AML-193 (cell line): ENCODE measurements at regions not wholly inside any gene's neighbourhood (a gene's known extent, or its start where the extent isn't known, plus 50 kb on each side); places are given as distances from the start of the nearest gene placed in this dataset.

Experiments used
- DNase-seq, 2 experiments: peaks; one replicate each; lab custom pipeline; 2025; lab: John Stamatoyannopoulos, UW

DNA sequence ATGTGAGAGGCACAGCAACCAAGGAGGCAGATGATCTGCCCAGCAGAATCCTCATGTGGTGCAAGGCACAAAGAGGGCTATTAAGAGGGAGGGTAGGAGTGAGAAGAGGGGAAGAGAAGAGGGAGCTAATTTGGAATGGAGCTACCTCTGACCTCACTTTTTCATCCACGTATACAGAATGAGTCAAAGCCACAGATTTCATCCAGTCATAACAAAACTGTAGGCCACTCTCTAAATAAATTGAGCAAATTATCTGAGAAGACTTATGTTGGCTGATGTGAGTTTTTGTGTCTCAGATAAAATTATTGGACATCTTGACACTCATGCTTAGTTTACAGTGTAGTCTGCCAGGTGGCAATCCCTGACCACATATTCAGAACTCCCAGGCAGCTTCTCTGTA lies 325.6 kb downstream of the TTLL7 start:
- no peak for DNase-seq

DNA sequence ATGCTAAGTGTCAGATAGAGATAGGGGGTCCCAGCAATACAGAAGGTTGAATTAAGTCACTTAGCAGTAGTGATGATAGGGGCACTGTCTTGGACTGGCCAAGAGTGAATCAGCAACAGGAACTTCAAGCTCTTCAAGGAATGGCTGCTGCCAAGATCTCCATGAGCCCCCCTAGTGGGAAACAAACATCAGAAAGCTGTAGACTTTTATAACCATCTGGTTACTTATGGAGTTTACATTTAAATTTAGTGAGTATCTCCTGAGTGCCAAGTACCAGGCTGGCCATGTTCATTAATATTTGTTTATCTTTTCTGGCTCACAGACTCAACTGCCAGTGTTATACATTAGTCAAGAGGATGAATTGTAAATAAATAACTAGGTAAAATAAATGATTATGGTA lies 327.3 kb downstream of the TTLL7 start:
- DNase-seq, result no peak

DNA sequence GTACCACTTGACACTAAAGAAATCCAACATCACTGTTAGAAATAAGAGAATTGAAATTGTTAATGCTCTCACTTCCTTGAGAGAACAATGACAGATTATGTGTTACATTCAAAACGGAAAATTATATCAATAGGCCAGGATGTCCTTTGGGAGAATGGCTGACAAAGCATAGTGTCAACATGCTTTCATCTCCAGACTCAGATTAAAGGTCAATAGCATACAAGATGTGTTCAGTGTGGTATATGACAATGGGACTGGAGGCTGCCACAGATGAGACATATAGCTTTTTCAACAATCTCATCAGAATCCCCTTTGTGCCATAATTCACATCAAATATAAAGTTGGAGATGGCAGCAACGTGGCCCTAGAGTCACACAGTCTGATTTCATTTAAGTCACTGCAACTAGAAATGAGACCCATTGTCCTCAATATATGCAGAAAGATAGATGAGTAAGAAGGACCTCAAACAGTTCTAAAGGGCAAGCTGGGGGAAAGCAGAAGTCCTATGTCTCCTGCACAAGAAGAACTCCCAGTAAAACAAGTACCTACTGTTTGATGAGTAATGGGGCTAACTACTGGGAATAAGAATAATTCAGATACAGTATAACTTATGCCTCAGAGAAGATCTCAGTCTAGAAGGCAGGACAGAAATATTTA lies 327.9 kb downstream of the TTLL7 start:
- DNase-seq, result no peak

DNA sequence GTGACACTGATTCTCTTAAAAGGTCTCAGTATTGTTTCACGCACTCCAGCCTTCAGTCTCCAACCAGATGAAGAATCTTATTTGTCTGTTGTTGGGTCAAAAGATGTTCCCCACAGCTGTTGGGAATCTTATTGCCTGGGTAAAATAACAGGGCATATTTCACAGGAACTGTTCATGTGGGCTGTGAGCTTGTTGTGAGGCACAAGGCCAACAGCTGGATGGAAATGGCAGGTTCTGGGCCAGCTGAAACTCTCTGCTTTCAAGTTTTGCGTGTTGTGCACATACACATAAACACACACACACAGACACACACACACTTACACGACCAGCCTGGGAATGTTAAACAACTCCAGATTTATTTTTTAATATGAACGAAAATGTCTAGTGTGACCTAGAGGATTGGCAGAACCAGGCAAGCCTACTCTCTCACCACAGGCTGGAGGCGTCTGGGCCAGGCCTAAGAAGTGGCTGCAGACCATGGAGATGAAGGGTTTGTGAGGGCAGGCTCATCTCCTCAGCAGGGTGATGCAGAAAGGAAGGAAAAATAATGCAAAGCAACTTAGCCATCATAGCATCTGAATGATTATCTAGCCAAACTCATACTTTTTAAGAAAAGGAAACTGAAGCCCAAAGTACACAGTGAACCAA lies 357.0 kb downstream of the TTLL7 start:
- DNase-seq, result no peak

GRCh38 chr1:83641206-83641658 lies 357.7 kb downstream of the TTLL7 start:
- no peak for DNase-seq

GRCh38 chr1:83639785-83640184 lies 359.1 kb downstream of the TTLL7 start:
- no peak for DNase-seq

DNA sequence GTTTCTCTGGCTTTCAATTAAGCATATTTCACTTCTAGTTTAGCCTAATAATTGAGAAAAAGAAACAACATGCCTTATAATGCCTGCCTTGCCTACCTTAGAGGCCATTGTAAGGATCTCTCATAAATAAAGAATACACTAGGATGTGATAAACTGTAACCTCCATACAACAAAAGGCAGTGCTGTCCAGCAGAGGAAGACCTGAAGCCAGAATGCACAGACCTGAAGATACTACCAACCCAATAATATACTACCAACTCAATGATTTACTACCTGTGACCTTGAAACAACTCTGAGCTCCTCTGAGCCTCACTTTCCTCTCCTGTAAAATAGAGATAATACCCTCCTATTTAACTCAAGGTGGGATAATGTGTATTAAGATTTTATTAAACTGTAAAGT lies 361.3 kb downstream of the TTLL7 start:
- DNase-seq, result no peak

- DNase-seq, result no peak
Observed at GRCh38 chr1:83637009-83637408, 361.9 kb downstream of the TTLL7 start.

GRCh38 chr1:83632906-83633305 lies 366.0 kb downstream of the TTLL7 start:
- DNase-seq, result no peak

DNA sequence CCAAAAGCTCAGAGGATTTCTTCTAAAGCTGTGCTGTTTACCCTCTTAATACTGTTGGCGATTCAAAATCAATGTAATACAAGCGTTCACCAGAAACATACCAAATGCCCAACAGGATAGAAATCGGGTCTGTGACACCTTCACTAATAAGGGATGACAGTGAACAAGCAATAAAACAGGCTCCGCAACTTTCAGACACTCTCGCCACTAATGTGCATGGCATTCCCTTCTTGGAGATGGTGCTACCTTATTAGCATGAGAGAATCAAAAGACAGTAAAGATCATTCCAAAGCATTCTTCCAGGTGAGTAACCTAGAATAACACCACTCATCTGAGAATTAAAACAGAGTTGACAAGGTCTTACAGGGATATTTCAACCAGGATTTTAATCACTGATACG lies 367.1 kb downstream of the TTLL7 start:
- DNase-seq, result no peak

- no peak for DNase-seq
Observed at GRCh38 chr1:83627045-83627444, 371.9 kb downstream of the TTLL7 start.

DNA sequence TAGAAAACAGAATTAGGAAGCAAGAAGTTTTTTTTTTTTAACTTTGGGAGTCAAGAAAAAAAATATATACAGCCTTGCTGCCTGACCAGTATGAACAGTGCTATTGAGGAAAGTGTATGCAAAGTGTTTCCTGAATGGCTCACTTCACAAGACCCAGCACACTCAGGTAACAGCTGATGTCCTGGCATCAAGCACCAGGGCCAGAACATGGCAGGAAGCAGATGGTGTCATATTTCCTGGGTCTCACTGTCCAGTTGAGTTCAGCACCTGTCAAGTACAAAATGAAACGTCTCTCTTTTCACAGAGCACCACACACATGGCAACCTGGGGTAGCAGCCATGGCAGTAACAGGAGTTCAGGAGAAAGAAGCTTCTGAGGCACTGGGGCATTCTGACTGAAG lies 372.3 kb downstream of the TTLL7 start:
- no peak for DNase-seq

DNA sequence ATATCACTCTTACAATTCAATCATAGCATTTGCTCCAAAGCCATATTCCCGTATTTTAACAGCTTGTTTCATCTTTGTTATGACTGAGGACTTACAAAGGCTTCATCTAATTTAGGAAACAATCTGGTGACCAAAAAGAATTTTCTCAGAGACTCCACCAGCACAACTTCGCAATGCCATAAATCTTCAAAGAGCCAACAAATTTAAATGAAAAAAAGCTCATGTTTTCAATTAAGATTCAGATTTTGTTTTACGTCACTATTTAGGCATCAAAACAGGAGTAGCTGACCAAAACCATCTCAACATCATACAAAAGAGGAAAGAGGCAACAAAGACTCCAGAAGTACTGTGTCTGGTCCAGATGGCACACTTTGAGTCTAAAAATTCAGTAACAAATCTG lies 373.3 kb downstream of the TTLL7 start:
- no peak for DNase-seq

- no peak for DNase-seq
Observed at GRCh38 chr1:83620016-83620415, 378.9 kb downstream of the TTLL7 start.

DNA sequence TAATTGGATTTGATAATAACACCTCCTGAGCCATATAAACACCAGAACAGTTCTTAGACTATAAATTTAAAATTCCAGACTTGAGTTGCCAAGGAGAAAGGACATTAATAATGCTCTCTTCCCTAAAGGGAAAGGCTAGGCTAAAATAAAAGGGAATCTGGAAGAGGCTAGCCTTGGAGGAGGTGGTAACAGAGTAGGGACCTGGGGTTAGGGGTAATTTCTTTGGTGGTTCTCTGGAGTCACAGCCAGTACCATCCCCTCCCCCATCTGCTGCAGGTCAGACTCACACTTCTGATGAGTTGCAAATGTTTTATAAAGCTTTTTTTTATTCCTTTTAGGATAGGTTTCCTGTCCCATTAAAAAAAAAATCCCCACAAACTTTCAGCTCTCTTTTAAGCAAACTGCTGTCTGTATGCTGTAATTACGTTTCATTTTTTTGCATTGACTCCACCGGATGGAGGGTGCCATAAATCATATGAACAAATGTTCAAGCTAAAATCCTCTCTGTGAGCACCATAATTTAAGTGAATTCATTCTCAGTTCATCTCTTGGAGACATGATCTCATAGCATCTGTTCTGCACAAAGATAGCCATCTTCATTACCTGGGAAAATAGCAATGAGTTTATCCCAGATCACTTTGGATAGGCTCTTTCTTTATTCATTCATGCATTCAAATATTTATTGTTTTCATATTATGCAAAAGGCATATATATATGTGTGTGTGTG lies 379.6 kb downstream of the TTLL7 start:
- no peak for DNase-seq

DNA sequence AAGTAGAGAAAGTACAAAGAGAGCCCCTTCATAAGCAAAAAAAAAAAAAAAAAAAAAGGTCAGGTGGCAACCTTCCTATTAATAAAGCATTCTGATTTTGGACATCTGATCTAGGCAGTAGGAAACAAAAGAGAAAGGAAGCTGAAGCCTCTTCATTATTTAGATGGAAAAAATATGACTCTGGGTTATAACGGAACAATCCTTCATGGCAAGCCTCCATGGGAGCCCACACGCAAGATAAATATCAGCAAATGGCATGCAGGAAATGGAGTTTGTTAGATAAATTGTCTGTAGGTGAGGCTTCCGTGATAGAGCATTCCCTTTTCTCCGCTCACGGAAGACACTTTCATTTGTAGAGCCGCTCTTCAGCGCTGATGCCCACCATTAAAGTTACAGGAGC lies 381.0 kb downstream of the TTLL7 start:
- DNase-seq, result no peak

DNA sequence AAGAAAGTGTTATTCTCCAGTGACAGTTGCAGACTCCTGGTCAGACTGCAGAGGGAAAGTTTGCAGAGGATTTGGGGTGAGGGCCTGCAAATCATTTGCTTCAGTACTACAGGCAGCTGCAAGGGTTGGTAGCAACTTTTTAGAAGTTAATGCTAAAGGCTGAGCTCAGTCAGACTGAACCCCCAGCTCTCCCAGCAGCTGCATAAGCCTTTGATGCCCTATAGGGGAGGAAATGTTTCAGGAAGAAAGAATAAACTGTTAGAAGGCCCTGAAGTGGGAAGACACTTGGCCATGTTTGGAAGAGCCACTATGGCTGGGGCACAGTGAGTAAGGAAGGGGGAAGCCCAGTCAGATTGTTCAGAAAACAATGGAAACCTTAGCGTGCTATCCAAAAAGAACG lies 383.6 kb downstream of the TTLL7 start:
- no peak for DNase-seq

- DNase-seq, result no peak
Observed at GRCh38 chr1:83606416-83606955, 392.4 kb downstream of the TTLL7 start.

DNA sequence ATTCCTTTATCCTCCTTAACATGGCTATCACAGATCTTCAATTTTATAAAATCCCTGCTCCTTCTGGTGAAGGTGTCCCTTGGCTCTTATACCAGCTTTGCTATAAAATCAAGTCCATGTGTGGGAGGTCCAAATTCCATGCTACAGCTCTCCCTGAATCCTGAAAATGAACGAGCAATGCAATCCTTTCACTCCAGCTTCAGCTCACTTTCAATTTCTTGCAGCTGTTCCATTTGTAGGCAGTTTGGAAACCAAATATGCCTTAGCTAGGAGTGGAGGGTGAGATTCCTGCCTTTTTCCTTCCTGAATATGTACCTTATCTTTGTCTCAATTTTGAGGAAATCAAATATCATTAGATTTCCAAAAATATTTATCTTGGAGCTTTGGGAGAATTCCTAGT lies 402.6 kb downstream of the TTLL7 start:
- DNase-seq, result no peak

DNA sequence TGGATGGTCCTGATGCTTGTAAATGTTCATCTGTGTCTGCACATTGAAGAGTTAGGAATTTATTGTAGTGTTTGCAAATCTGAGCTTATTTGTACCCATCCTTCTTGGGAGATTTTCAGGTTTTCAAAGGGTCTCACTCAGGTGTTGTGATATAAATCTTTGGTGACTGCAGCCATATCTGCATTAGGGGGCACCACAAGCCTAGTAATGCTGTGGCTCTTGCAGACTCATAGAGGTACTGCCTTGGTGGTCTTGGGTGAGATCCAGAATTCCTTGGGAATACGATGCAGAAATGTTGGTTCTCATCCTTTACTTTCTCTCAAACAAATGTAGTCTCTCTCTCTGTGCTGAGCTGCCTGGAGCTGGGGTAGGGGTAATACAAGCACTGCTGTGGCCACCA lies 405.9 kb downstream of the TTLL7 start:
- no peak for DNase-seq

DNA sequence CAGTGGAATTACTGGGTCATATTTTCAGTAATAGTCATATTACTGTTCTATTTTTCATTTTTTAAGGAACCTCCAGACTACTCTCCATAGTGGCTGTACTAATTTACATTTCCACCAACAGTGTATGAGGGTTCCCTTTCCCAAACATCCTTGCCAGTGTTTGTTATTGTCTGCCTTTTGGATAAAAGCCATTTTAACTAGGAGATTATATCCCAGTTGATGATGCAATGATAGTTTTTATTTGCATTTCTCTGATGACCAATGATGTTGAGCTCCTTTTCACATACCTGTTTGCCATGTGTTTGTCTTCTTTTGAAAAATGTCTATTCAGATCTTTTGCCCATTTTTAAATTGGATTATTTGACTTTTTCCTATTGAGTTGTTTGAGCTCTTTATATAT lies 410.8 kb downstream of the TTLL7 start:
- no peak for DNase-seq

GRCh38 chr1:83583351-83584014 lies 415.4 kb downstream of the TTLL7 start:
- no peak for DNase-seq

DNA sequence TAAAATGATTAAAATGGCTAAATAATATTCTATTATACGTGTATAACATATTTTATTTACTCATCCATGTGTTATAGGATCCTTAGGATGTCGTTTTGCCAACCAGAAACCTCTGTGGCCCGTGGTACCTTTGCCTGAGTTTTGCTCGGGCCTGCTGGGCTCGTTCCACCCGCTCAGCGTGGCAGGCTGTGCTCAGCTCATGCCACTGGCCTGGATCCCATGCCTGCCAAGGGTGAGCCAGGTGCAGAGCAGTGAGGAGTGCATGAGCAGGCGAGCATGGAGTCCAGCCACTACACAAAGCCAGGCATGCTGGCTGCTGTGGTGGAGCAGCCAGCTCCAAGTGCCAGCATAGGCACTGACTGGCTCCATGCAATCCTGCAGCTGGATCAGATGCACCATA lies 417.2 kb downstream of the TTLL7 start:
- no peak for DNase-seq
